Endothelial cell of umbilical vein (primary cell): ENCODE measurements at regions not wholly inside any gene's neighbourhood (a gene's known extent, or its start where the extent isn't known, plus 50 kb on each side); places are given as distances from the start of the nearest gene placed in this dataset.

Source experiments
- BruUV-seq: library from RNA; stranded (reverse); fragments of 400-500 nt; replicated peaks from 2 replicates; lab custom pipeline; 2021; lab: Mats Ljungman, UMichigan
- CTCF ChIA-PET: fragments of 300-600, 350-600 bp; sonication (Branson Sonifier 250); formaldehyde crosslinking; loops from one replicate; lab custom pipeline; 2021; ENCODE audit warnings: antibody characterized with exemption, inconsistent platforms; lab: Charles Lee
- POLR2A ChIA-PET: fragments of 300-600, 350-600 bp; sonication (Branson Sonifier 250); formaldehyde crosslinking; loops from one replicate; lab custom pipeline; 2021; ENCODE audit warnings: antibody characterized with exemption, inconsistent platforms; lab: Charles Lee
- DNase-seq: peaks from one replicate; pipeline ENCODE4 v3.0.0-alpha.2; 2011; ENCODE audit warnings: low read depth, low spot score
- FAIRE-seq: peaks from 2 replicates; lab custom pipeline; 2011; peaks lifted over from hg19 to GRCh38; lab: Jason Lieb, UNC
- H2AFZ ChIP-seq: 2 replicates; pipeline ENCODE4 v1.6.0; 2012; ENCODE audit warnings: low read depth, low read length, control low read depth, inconsistent platforms
- H3K27ac ChIP-seq: 2 replicates; pipeline ENCODE4 v1.5.1; 2011; ENCODE audit warnings: low read depth, mild to moderate bottlenecking, control low read depth, low read length, moderate library complexity; ENCODE audit not compliant: insufficient read depth
- H3K27me3 ChIP-seq, 2 experiments: 2 replicates each; pipeline versions ENCODE4 v1.6.0 to v1.6.1; 2011; ENCODE audit warnings: low read length in 2 of 2, mixed read lengths in 1 of 2; ENCODE audit not compliant: control insufficient read depth in 2 of 2, insufficient read depth in 2 of 2
- H3K36me3 ChIP-seq, 2 experiments: 2 replicates in 1 of 2; 3 replicates in 1 of 2; pipeline ENCODE4 v1.5.1; 2011; ENCODE audit warnings: low read length in 2 of 2, mild to moderate bottlenecking in 1 of 2, moderate library complexity in 1 of 2; ENCODE audit not compliant: control insufficient read depth in 2 of 2, insufficient read depth in 2 of 2; ENCODE audit errors: extremely low read depth in 1 of 2
- H3K4me1 ChIP-seq: 3 replicates; pipeline ENCODE4 v1.5.1; 2011; ENCODE audit warnings: mild to moderate bottlenecking, low read length; ENCODE audit not compliant: control insufficient read depth, insufficient read depth; ENCODE audit errors: extremely low read depth
- H3K4me2 ChIP-seq: 2 replicates; pipeline ENCODE4 v1.6.1; 2011; ENCODE audit warnings: low read length, control low read depth, mixed read lengths; ENCODE audit not compliant: insufficient read depth
- H3K4me3 ChIP-seq, 3 experiments: fragments of 200-600 bp in 1 of 3; sonication (generic), shearing (Covaris generic) in 1 of 3; replicated peaks in 1 of 3; 2 replicates each; pipeline ENCODE4 v1.5.1; 2011 to 2016; ENCODE audit warnings: control low read depth in 3 of 3, low read length in 3 of 3, mild to moderate bottlenecking in 2 of 3, inconsistent platforms in 1 of 3, low read depth in 1 of 3, moderate library complexity in 1 of 3; ENCODE audit not compliant: insufficient read depth in 1 of 3
- H3K79me2 ChIP-seq: 2 replicates; pipeline ENCODE4 v1.6.0; 2012; ENCODE audit warnings: low read length, inconsistent platforms; ENCODE audit not compliant: control insufficient read depth, insufficient read depth
- H3K9ac ChIP-seq: replicated peaks from 2 replicates; pipeline ENCODE3; 2011; ENCODE audit warnings: low read length, control low read depth; ENCODE audit not compliant: insufficient read depth; ENCODE audit errors: extremely low read depth
- H3K9me1 ChIP-seq: replicated peaks from 3 replicates; pipeline ENCODE4 v1.6.0; 2011; ENCODE audit warnings: mild to moderate bottlenecking, low read length; ENCODE audit not compliant: control insufficient read depth, insufficient read depth; ENCODE audit errors: extremely low read depth
- H3K9me3 ChIP-seq: replicated peaks from 2 replicates; pipeline ENCODE4 v1.5.1; 2012; ENCODE audit warnings: low read length, inconsistent platforms; ENCODE audit not compliant: control insufficient read depth, insufficient read depth
- H4K20me1 ChIP-seq: replicated peaks from 2 replicates; pipeline ENCODE3; 2011; ENCODE audit warnings: mild to moderate bottlenecking, low read length; ENCODE audit not compliant: control insufficient read depth, insufficient read depth; ENCODE audit errors: extremely low read depth
- CTCF ChIP-seq, 2 donors: IDR thresholded peaks; 1 replicate in 1 of 2; 2 replicates in 1 of 2; pipeline ENCODE4 v1.5.1; 2011; ENCODE audit warnings: low read length in 2 of 2, mild to moderate bottlenecking in 2 of 2, moderate library complexity in 2 of 2, control low read depth in 1 of 2, inconsistent platforms in 1 of 2, low read depth in 1 of 2; ENCODE audit not compliant: insufficient read depth in 1 of 2; ENCODE audit errors: extremely low read depth in 1 of 2
- EZH2 ChIP-seq: IDR thresholded peaks from 2 replicates; pipeline ENCODE4 v1.6.1; 2012; ENCODE audit warnings: borderline replicate concordance, low read depth, mild to moderate bottlenecking, moderate library complexity, low read length, inconsistent platforms; ENCODE audit not compliant: severe bottlenecking
- FOS ChIP-seq: IDR thresholded peaks from 2 replicates; pipeline ENCODE4 v1.6.1; 2011; ENCODE audit warnings: mild to moderate bottlenecking, low read length, moderate library complexity, borderline replicate concordance; ENCODE audit not compliant: insufficient read depth
- GATA2 ChIP-seq: IDR thresholded peaks from 2 replicates; pipeline ENCODE4 v1.7.0; 2011; ENCODE audit warnings: low read depth, mild to moderate bottlenecking, moderate library complexity, mixed read lengths, low read length; ENCODE audit not compliant: insufficient read length, insufficient read depth
- JUN ChIP-seq: IDR thresholded peaks from 2 replicates; pipeline ENCODE4 v1.6.1; 2011; ENCODE audit warnings: borderline replicate concordance, low read depth; ENCODE audit not compliant: insufficient read length, insufficient read depth
- MYC ChIP-seq: IDR thresholded peaks from one replicate; pipeline ENCODE4 v1.6.1; 2011; ENCODE audit warnings: mild to moderate bottlenecking, low read depth, low read length
- POLR2A ChIP-seq: IDR thresholded peaks from 2 replicates; pipeline ENCODE4 v1.6.1; 2012; ENCODE audit warnings: low read depth, mild to moderate bottlenecking, control low read depth, low read length
- POLR2AphosphoS5 ChIP-seq: IDR thresholded peaks from 2 replicates; pipeline ENCODE4 v1.6.1; 2012; ENCODE audit warnings: low read depth, mild to moderate bottlenecking, control low read depth, low read length, moderate library complexity; ENCODE audit not compliant: insufficient read depth
- dilution Hi-C: fragments of 300-500 bp; cut with MboI; formaldehyde crosslinking; loops from one replicate; pipeline ENCODE4 v1.15.0; 2019; ENCODE audit warnings: low sequenced_read_pairs; ENCODE audit not compliant: extremely low pct_ligation_motif_present
- intact Hi-C: fragments of 100-400 bp; cut with micrococcal nuclease; formaldehyde crosslinking; loops from one replicate; pipeline ENCODE4 v1.10.0; 2022
- TF ChIP-seq, protein P1 (sequence below): IDR thresholded peaks from 2 replicates; pipeline ENCODE4 v1.6.1; 2011; ENCODE audit not compliant: insufficient read depth, insufficient read length

GRCh38 chr16:73326221-73326620 lies 278.3 kb upstream of the ZFHX3 start:
- CTCF ChIA-PET, result no interaction called here
- FAIRE-seq, result no peak

DNA sequence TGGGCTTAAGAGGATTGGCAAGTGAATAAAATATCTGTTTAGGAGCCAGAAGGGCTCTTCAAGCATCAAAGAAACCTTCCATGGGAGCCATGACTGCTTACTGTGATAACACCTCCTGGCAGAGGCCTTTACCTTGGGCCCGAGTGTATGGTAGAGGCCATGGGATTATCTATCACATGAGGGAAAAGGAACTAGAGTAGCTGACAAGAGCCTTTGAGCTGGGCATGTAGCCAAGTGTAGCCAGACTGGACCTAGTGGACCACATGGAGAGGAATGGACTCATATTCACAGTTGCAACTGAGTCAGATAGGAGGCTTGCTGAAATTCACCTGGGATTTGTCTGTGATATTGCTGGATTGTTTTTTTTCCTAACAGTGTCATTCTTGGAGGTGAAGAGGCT lies 276.0 kb upstream of the ZFHX3 start:
- no peak for DNase-seq
- intact Hi-C loops, result no loop called here
- CTCF ChIA-PET, result no interaction called here
- no TSS peak for BruUV-seq
- no peaks in the 10 kb centered on the region for H3K4me1 ChIP-seq
- H3K9ac ChIP-seq, result no peak overlapping the region
- no peaks in the 10 kb centered on the region for H3K36me3 ChIP-seq
- no peak for FAIRE-seq
- no peaks in the 10 kb centered on the region for H3K79me2 ChIP-seq
- no peak overlapping the region for H2AFZ ChIP-seq
- H3K9me3 ChIP-seq, result no peaks in the 10 kb centered on the region
- H3K4me3 ChIP-seq, result no peak overlapping the region
- TF ChIP-seq CTCF (IDR thresholded peaks at IDR 0.05; ENCODE audit: extremely low read depth in 1 of 2, insufficient read depth in 1 of 2, low read depth in 1 of 2, low read length in 2 of 2) (no peak), MYC (no peak), POLR2A (no peak), POLR2AphosphoS5 (no peak), FOS (no peak), JUN (no peak), EZH2 (no peak), GATA2 (no peak)
- TF ChIP-seq, protein P1, sequence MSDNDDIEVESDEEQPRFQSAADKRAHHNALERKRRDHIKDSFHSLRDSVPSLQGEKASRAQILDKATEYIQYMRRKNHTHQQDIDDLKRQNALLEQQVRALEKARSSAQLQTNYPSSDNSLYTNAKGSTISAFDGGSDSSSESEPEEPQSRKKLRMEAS, result no peak
- H3K27ac ChIP-seq, result no peak overlapping the region
- H4K20me1 ChIP-seq, result no peaks in the 10 kb centered on the region
- H3K9me1 ChIP-seq, result no peaks in the 10 kb centered on the region
- POLR2A ChIA-PET, result no interaction called here
- no peak overlapping the region for H3K4me2 ChIP-seq
- H3K27me3 ChIP-seq, result no peaks in the 10 kb centered on the region
- dilution Hi-C loops, result no loop called here

More at GRCh38 chr16:73326221-73326620, 278.3 kb upstream of the ZFHX3 start:
- Histone ChIP-seq H3K9me3 (no peaks in the 10 kb centered on the region), H2AFZ (no peak overlapping the region), H3K36me3 (no peaks in the 10 kb centered on the region), H3K27me3 (no peaks in the 10 kb centered on the region), H3K9ac (no peak overlapping the region), H3K4me1 (no peaks in the 10 kb centered on the region), H3K4me3 (no peak overlapping the region), H3K27ac (no peak overlapping the region), H3K4me2 (no peak overlapping the region), H3K79me2 (no peaks in the 10 kb centered on the region), H4K20me1 (no peaks in the 10 kb centered on the region), H3K9me1 (no peaks in the 10 kb centered on the region)
- TF ChIP-seq FOS (no peak), POLR2A (no peak), JUN (no peak), POLR2AphosphoS5 (no peak)
- TF ChIP-seq, protein P1, result no peak
- POLR2A ChIA-PET, result no interaction called here
- dilution Hi-C loops, result no loop called here
- no peak for DNase-seq
- intact Hi-C loops, result no loop called here
- no TSS peak for BruUV-seq
